Activated naive CD8-positive, alpha-beta T cell treated with anti-CD3 and anti-CD28 coated beads, Interleukin-2, amount 50 U/mL, for 24 hours (primary cell): ENCODE measurements at regions not wholly inside any gene's neighbourhood (a gene's known extent, or its start where the extent isn't known, plus 50 kb on each side); places are given as distances from the start of the nearest gene placed in this dataset.
"Not testable (repeated sequence)": the region's sequence is repeated elsewhere in the genome, so short reads cannot be mapped to it uniquely, and the experiment has no call there.

ENCODE experiments used
- ATAC-seq: fragments of 150-1000 bp; cut with Tn5 transposase; one replicate; pipeline ENCODE4 v1.10.0; 2021
- DNase-seq: peaks from one replicate; pipeline ENCODE4 v3.0.0; 2021
- H3K27ac Mint-ChIP-seq: one replicate; pipeline ENCODE4 v1.8.0; 2021; ENCODE audit warnings: mild to moderate bottlenecking, mixed read lengths
- H3K27me3 Mint-ChIP-seq: one replicate; pipeline ENCODE4 v1.8.0; 2021; ENCODE audit warnings: mixed read lengths
- H3K36me3 Mint-ChIP-seq: one replicate; pipeline ENCODE4 v1.8.0; 2021; ENCODE audit warnings: low read depth, mixed read lengths
- H3K4me1 Mint-ChIP-seq: one replicate; pipeline ENCODE4 v1.8.0; 2021; ENCODE audit warnings: mixed read lengths
- H3K4me3 Mint-ChIP-seq: one replicate; pipeline ENCODE4 v1.8.0; 2021; ENCODE audit warnings: mild to moderate bottlenecking, moderate library complexity, mixed read lengths
- H3K9me3 Mint-ChIP-seq: one replicate; pipeline ENCODE4 v1.8.0; 2021; ENCODE audit warnings: mixed read lengths

GRCh38 chr1:206365271-206365670 is 105.0 kb upstream of the IKBKE start:
- not testable (repeated sequence) for ATAC-seq

GRCh38 chr1:206366131-206366530 is 104.1 kb upstream of the IKBKE start:
- not testable (repeated sequence) for DNase-seq, H3K27me3 Mint-ChIP-seq, H3K36me3 Mint-ChIP-seq, H3K4me1 Mint-ChIP-seq, H3K4me3 Mint-ChIP-seq, H3K27ac Mint-ChIP-seq, ATAC-seq, H3K9me3 Mint-ChIP-seq

More at GRCh38 chr1:206365271-206365670, 105.0 kb upstream of the IKBKE start:
- not testable (repeated sequence) for H3K9me3 Mint-ChIP-seq, H3K4me3 Mint-ChIP-seq, H3K36me3 Mint-ChIP-seq, DNase-seq, H3K27ac Mint-ChIP-seq, H3K4me1 Mint-ChIP-seq, H3K27me3 Mint-ChIP-seq

GRCh38 chr1:206366772-206367171 is 103.5 kb upstream of the IKBKE start:
- not testable (repeated sequence) for H3K36me3 Mint-ChIP-seq, H3K9me3 Mint-ChIP-seq, ATAC-seq, H3K4me3 Mint-ChIP-seq, H3K4me1 Mint-ChIP-seq, DNase-seq, H3K27me3 Mint-ChIP-seq, H3K27ac Mint-ChIP-seq

GRCh38 chr1:206367955-206368622 is 102.2 kb upstream of the IKBKE start:
- not testable (repeated sequence) for DNase-seq, H3K27me3 Mint-ChIP-seq, H3K9me3 Mint-ChIP-seq, H3K36me3 Mint-ChIP-seq, H3K27ac Mint-ChIP-seq, H3K4me1 Mint-ChIP-seq, H3K4me3 Mint-ChIP-seq
- peak; percentile 69 for ATAC-seq

GRCh38 chr1:206374725-206375124 is 95.6 kb upstream of the IKBKE start:
- not testable (repeated sequence) for DNase-seq, H3K9me3 Mint-ChIP-seq, H3K36me3 Mint-ChIP-seq, H3K27me3 Mint-ChIP-seq, H3K4me1 Mint-ChIP-seq, H3K27ac Mint-ChIP-seq, ATAC-seq, H3K4me3 Mint-ChIP-seq

GRCh38 chr1:206375552-206375951 is 94.7 kb upstream of the IKBKE start:
- H3K9me3 Mint-ChIP-seq, DNase-seq, ATAC-seq, H3K27me3 Mint-ChIP-seq, H3K36me3 Mint-ChIP-seq, H3K4me3 Mint-ChIP-seq, H3K4me1 Mint-ChIP-seq, H3K27ac Mint-ChIP-seq: not testable (repeated sequence)

GRCh38 chr1:206378506-206378905 is 91.8 kb upstream of the IKBKE start:
- H3K4me3 Mint-ChIP-seq, H3K36me3 Mint-ChIP-seq, H3K4me1 Mint-ChIP-seq, ATAC-seq, H3K9me3 Mint-ChIP-seq, DNase-seq, H3K27me3 Mint-ChIP-seq, H3K27ac Mint-ChIP-seq: not testable (repeated sequence)

- not testable (repeated sequence) for H3K4me1 Mint-ChIP-seq, H3K27ac Mint-ChIP-seq, ATAC-seq, H3K4me3 Mint-ChIP-seq, H3K36me3 Mint-ChIP-seq, H3K9me3 Mint-ChIP-seq, DNase-seq, H3K27me3 Mint-ChIP-seq
These were observed 91.0 kb upstream of the IKBKE start for GRCh38 chr1:206379245-206379644.

GRCh38 chr1:206380163-206380790 is 90.0 kb upstream of the IKBKE start:
- not testable (repeated sequence) for H3K36me3 Mint-ChIP-seq, DNase-seq, H3K27ac Mint-ChIP-seq, H3K4me1 Mint-ChIP-seq, H3K27me3 Mint-ChIP-seq, H3K9me3 Mint-ChIP-seq, H3K4me3 Mint-ChIP-seq
- peak; percentile 56 for ATAC-seq

- DNase-seq (peak; percentile 11), ATAC-seq (peak; percentile 72)
- H3K36me3 Mint-ChIP-seq, H3K4me1 Mint-ChIP-seq, H3K9me3 Mint-ChIP-seq, H3K27me3 Mint-ChIP-seq: not testable (repeated sequence)
- peak overlapping the region; percentile 91 for H3K27ac Mint-ChIP-seq
- peak overlapping the region; percentile 50 for H3K4me3 Mint-ChIP-seq
These were observed 89.3 kb upstream of the IKBKE start for GRCh38 chr1:206380791-206381610.

- not testable (repeated sequence) for H3K27ac Mint-ChIP-seq, H3K4me3 Mint-ChIP-seq, H3K9me3 Mint-ChIP-seq, DNase-seq, H3K27me3 Mint-ChIP-seq, H3K36me3 Mint-ChIP-seq, H3K4me1 Mint-ChIP-seq
- peak; percentile 49 for ATAC-seq
These were observed 86.1 kb upstream of the IKBKE start for GRCh38 chr1:206384029-206384807.

- ATAC-seq, H3K27ac Mint-ChIP-seq, H3K9me3 Mint-ChIP-seq, DNase-seq, H3K27me3 Mint-ChIP-seq, H3K36me3 Mint-ChIP-seq, H3K4me3 Mint-ChIP-seq, H3K4me1 Mint-ChIP-seq: not testable (repeated sequence)
These were observed 85.4 kb upstream of the IKBKE start for GRCh38 chr1:206384891-206385290.

- not testable (repeated sequence) for H3K27ac Mint-ChIP-seq, H3K4me1 Mint-ChIP-seq, H3K4me3 Mint-ChIP-seq, ATAC-seq, H3K27me3 Mint-ChIP-seq, DNase-seq, H3K36me3 Mint-ChIP-seq, H3K9me3 Mint-ChIP-seq
These were observed 82.6 kb upstream of the IKBKE start for GRCh38 chr1:206387631-206388030.

- DNase-seq, H3K36me3 Mint-ChIP-seq, ATAC-seq, H3K4me1 Mint-ChIP-seq, H3K4me3 Mint-ChIP-seq, H3K27me3 Mint-ChIP-seq, H3K27ac Mint-ChIP-seq, H3K9me3 Mint-ChIP-seq: not testable (repeated sequence)
These were observed 78.4 kb upstream of the IKBKE start for GRCh38 chr1:206391903-206392302.
